G401 (cell line): ENCODE measurements at regions not wholly inside any gene's neighbourhood (a gene's known extent, or its start where the extent isn't known, plus 50 kb on each side); places are given as distances from the start of the nearest gene placed in this dataset.
"Not testable (repeated sequence)": the region's sequence is repeated elsewhere in the genome, so short reads cannot be mapped to it uniquely, and the experiment has no call there.

Experiments
- DNase-seq: peaks from one replicate; pipeline ENCODE4 v3.0.0-alpha.2; 2015; ENCODE audit warnings: low spot score
- in situ Hi-C: cut with HindIII; loops from 2 replicates; pipeline ENCODE4 v1.10.0; 2016; ENCODE audit warnings: low sequenced_read_pairs, mixed read lengths

DNA sequence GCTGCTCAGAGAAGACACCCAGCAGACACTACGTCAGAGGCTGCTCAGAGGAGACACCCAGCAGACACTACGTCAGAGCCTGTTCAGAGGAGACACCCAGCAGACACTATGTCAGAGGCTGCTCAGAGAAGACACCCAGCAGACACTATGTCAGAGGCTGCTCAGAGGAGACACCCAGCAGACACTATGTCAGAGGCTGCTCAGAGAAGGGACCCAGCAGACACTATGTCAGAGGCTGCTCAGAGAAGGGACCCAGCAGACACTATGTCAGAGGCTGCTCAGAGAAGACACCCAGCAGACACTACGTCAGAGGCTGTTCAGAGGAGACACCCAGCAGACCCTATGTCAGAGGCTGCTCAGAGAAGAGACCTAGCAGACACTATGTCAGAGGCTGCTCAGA lies 92.0 kb upstream of the FRG1 start:
- DNase-seq, in situ Hi-C loops: not testable (repeated sequence)

DNA sequence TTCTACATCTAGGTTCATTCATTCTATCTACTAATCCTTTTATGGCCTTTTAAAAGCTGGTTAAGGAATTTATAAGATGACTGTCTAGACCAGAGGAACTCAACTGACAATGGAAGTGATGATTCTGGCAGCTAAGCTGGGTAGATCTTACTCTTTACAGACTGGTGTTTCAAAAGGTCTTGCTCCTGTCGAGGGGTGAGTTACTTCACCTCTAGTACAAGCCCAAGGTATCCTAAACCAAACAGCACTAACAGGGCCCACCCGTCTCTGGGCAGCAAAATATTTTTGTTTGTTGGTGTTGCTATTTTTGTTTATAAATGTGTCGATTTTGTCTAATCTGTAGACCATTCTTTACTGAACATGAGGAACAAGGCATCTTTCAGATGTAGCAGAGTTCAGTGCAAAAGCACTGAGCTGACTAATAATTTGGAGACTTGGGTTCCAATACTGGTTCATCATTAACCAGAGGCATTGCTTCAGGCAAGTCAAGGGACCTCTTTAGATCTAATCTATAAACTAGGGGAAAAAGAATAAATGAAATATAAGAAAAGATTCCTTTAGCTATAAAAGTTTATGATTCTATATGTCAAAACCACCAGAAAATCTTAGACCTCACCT lies 90.3 kb upstream of the FRG1 start:
- DNase-seq: no peak
- in situ Hi-C loops: no loop called here

DNA sequence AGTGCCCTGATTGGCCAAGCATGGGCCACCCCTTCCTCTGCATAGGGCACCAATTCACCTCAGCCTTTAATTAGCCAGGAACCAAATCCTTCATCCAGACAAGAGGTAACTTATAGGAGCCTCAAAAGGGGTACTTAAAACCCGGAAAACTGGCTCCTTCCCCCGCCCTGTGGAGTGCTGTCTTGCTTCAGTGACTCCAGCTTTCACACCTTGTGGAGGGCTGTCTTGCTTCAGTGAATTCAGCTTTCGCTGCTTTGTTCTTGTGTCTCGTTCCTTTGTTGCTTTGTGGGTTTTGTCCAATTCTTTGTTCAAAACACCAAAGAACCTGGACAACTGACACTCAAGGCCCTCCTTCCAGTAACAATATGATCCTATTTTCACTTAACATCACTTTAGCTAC lies 82.2 kb upstream of the FRG1 start:
- no peak for DNase-seq
- in situ Hi-C loops: no loop called here

DNA sequence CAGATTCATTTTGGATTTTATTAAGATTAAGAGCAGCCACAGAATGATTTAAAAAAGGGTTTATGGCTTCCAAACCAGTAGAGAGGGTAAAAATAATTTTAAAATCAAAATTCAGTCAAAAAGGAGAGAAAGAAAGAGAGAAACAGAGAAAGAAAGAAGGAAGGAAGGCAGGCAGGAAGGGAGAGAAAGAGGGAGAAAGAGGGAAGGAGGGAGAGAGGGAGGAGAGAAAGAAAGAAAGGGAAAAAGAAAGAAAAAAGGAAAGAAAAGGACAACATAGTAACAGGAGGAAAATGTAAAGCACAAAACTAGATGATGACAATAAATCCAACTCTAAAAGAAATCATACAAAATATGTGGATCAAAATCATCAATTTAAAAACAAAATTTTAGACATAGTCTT lies 79.6 kb upstream of the FRG1 start:
- in situ Hi-C loops: no loop called here

DNA sequence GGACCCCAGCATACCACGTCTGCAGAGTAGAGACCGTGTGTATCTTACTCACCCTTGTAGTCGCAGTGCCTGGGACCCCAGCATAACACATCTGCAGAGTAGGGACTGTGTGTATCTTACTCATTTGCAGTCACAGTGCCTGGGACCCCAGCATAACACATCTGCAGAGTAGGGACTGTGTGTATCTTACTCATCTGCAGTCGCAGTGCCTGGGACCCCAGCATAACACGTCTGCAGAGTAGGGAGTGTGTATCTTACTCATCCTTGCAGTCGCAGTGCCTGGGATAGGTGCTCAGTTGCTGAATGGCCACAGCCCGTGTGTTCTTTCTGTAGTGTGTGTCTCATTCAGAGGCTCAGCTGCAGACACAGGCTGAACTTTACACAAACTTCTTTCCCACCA lies 71.4 kb upstream of the FRG1 start:
- in situ Hi-C loops: no loop called here
- DNase-seq: no peak

More for the DNA sequence above, 79.6 kb upstream of the FRG1 start:
- DNase-seq: no peak

DNA sequence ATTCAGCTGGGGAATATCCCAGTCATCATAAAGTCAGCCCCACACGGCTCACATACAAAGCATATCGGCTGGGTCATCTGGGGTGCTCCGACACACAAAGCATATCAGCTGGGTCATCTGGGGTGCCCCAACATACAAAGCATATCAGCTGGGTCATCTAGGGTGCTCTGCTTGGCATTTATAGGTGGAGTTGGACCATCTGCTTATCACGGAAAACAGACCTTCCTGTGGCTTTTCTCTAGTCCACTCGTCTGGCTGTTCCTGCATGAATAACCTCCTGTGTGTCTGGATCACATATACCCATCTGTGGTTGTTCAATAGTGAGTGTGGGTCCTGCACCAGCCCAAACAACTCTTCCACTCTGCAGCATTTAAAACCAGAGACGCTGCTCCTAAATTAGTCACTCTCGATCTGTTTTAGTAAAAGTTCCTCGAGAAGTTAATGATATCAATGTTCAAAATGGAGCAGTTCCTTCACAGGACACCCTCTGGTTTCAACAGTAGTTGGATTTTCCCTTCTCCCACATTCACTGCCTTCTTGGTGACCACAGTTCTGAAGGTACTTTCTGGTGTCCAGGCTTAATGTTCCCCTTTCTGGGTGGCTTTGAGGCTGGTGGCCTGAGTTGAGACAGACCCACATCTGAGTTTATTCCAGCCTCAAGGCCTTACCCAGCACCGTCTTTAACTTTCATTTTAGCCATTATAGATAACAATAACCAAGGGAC lies 70.0 kb upstream of the FRG1 start:
- no peak for DNase-seq
- in situ Hi-C loops: no loop called here

DNA sequence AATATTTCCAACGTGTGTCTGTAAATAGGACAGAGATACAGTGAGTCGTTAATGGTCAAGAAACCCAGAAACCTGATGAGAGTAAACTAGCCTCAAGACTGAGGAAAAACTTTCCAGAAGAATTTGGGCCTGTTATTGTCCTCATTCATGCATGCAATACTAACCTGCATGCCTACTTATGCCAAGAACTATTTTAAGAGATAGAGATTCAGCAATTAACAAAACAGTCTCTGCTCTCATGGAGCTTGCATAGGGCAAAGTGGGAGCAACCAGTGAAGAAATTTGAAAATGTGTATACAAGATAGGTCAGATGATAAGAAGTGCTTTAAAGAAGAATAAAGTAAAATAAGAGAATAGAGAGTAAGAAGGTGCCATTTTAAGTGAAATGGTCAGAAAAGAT lies 66.1 kb upstream of the FRG1 start:
- no peak for DNase-seq
- in situ Hi-C loops: no loop called here

DNA sequence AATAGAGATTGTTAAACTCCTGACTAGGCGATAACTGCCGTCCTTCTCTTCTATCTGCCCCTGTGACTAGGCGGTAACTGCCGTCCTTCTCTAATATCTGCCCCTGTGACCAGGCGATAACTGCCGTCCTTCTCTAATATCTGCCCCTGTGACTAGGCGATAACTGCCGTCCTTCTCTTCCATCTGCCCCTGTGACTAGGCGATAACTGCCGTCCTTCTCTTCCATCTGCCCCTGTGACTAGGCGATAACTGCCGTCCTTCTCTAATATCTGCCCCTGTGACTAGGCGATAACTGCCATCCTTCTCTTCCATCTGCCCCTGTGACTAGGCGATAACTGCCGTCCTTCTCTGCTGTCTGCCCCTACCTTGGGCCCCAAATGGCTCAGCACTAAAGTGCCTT lies 59.5 kb upstream of the FRG1 start:
- DNase-seq, in situ Hi-C loops: not testable (repeated sequence)

DNA sequence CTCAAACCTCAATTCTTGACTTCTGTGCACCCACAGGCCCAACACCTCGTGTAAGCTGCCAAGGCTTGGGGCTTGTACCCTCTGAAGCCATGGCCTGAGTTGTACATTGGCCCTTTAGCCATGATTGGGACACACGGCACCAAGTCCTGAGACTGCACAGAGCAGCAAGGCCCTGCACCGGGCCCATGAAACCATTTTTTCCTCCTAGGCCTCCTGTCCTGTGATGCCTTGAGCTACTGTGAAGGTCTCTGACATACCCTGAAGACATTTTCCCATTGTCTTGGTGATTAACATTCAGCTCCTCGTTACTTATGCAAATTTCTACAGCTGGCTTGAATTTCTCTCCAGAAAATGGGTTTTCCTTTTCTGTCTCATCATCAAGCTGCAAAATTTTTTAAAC lies 52.3 kb upstream of the FRG1 start:
- DNase-seq, in situ Hi-C loops: not testable (repeated sequence)
